ENCODE measurements at regions not wholly inside any gene's neighbourhood (a gene's known extent, or its start where the extent isn't known, plus 50 kb on each side); places are given as distances from the start of the nearest gene placed in this dataset.
"Not testable (repeated sequence)": the region's sequence is repeated elsewhere in the genome, so short reads cannot be mapped to it uniquely, and the experiment has no call there.

DNA sequence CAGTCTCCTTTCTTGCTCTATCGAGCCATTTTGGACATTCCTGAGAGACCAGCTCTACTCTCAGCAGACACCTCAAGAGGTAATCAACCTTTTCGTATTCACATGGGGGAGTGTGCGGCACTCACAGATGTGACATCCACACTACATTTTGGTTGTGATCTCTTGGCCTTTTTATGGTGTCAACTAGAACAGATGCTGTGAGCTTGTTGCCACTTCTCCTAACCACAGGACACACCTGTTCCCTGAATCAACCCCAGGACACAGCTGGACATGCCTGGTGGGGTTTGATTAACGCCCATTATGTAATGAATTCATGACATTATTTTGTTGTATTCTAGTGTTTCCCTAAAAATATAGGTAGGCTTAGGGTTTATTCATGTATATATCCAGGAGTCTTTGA lies 1143.6 kb downstream of the TMEM121 start:
- Histone ChIP-seq H3K27me3 (ENCODE audit: control insufficient read depth in 5 of 5, insufficient read depth in 4 of 5, low read length in 5 of 5) (peaks cover 2 to 7% (median 4%) of the 10 kb centered on the region in 5 donors), H3K9me3 (ENCODE audit: control insufficient read depth in 5 of 5, low read length in 5 of 5) (no peaks in the 10 kb centered on the region), H3K27ac (ENCODE audit: low read depth, low read length) (no peak overlapping the region), H3K9ac (ENCODE audit: low read length in 5 of 5) (no peak overlapping the region), H3K4me3 (ENCODE audit: low read depth in 1 of 5, low read length in 5 of 5) (no peak overlapping the region), H3K36me3 (ENCODE audit: control insufficient read depth in 5 of 5, insufficient read depth in 5 of 5, low read length in 5 of 5) (no peaks in the 10 kb centered on the region), H3K4me1 (ENCODE audit: control insufficient read depth in 5 of 5, insufficient read depth in 5 of 5, low read length in 5 of 5) (no peaks in the 10 kb centered on the region)

DNA sequence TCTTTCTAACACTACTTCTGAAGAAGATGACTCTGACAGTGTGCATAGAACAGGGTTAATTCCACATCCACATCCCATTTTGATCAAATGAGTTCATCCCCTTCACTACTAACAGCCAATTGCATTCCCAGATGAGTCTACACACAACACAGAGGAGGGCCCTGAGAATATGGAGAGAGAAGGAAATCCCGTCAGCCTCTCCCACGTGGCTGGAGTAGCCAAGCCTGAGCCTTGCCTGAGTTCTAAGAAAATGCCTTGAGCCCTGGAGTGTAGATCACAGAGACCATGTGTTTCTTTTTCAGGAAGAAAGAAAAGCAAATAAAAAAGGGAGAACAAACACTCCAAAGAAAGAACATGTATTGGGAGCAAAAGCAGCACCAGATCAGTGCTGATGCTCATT lies 1147.7 kb downstream of the TMEM121 start:
- not testable (repeated sequence) for H3K4me1 ChIP-seq (ENCODE audit: control insufficient read depth in 5 of 5, insufficient read depth in 5 of 5, low read length in 5 of 5); H3K27ac ChIP-seq (ENCODE audit: low read depth, low read length); H3K9me3 ChIP-seq (ENCODE audit: control insufficient read depth in 5 of 5, low read length in 5 of 5); H3K36me3 ChIP-seq (ENCODE audit: control insufficient read depth in 5 of 5, insufficient read depth in 5 of 5, low read length in 5 of 5); H3K4me3 ChIP-seq (ENCODE audit: low read depth in 1 of 5, low read length in 5 of 5); H3K27me3 ChIP-seq (ENCODE audit: control insufficient read depth in 5 of 5, insufficient read depth in 4 of 5, low read length in 5 of 5); H3K9ac ChIP-seq (ENCODE audit: low read length in 5 of 5)

DNA sequence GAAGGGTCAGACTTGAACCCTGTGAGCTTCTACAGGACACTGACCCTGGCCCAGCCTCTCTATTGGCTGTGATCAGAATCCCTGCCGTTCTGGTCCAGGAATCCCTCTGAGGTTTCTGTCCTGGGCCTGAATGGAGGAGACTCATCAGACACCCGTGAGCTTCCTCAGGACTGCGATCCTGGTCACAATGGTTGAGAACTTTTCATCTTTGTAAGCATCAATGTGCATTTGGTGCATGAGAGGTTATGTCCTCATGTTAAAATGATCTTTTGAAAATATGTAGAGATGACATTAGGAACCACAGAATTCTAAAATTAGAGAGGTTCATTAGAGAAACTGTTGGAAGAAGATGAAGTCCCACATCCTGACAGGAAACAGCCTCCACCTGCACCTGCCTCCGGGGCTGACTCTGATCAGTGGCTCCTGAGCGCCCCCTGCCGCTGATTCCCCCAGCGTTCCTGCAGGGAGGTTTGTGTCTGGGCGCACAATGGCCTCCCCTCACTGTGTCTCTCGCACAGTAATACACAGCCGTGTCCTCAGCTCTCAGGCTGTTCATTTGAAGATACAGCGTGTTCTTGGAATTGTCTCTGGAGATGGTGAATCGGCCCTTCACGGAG lies 1148.2 kb downstream of the TMEM121 start:
- H3K9me3 ChIP-seq (ENCODE audit: control insufficient read depth in 5 of 5, low read length in 5 of 5); H3K4me1 ChIP-seq (ENCODE audit: control insufficient read depth in 5 of 5, insufficient read depth in 5 of 5, low read length in 5 of 5); H3K4me3 ChIP-seq (ENCODE audit: low read depth in 1 of 5, low read length in 5 of 5); H3K9ac ChIP-seq (ENCODE audit: low read length in 5 of 5); H3K27ac ChIP-seq (ENCODE audit: low read depth, low read length); H3K27me3 ChIP-seq (ENCODE audit: control insufficient read depth in 5 of 5, insufficient read depth in 4 of 5, low read length in 5 of 5); H3K36me3 ChIP-seq (ENCODE audit: control insufficient read depth in 5 of 5, insufficient read depth in 5 of 5, low read length in 5 of 5): not testable (repeated sequence)

DNA sequence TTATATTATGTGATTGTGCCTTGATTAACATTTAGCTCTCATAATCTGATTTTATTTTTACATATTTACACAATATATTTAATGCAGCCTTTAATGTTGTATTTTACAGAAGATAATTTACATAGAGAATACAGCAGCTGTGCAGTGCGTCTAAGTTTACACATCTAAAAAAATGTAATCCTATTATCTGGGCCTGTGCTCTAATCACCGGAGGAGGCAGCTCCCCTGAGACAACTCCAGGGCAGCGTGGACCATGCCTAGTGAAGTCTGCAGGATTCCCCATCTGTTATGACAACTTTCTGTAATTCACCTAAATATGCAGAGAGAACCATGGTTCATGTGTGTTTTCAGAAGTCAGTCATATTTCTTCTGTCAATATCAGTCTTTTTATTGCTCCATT lies 1149.3 kb downstream of the TMEM121 start:
- H3K4me3 ChIP-seq (ENCODE audit: low read depth in 1 of 5, low read length in 5 of 5); H3K9me3 ChIP-seq (ENCODE audit: control insufficient read depth in 5 of 5, low read length in 5 of 5); H3K9ac ChIP-seq (ENCODE audit: low read length in 5 of 5); H3K36me3 ChIP-seq (ENCODE audit: control insufficient read depth in 5 of 5, insufficient read depth in 5 of 5, low read length in 5 of 5); H3K4me1 ChIP-seq (ENCODE audit: control insufficient read depth in 5 of 5, insufficient read depth in 5 of 5, low read length in 5 of 5); H3K27me3 ChIP-seq (ENCODE audit: control insufficient read depth in 5 of 5, insufficient read depth in 4 of 5, low read length in 5 of 5); H3K27ac ChIP-seq (ENCODE audit: low read depth, low read length): not testable (repeated sequence)

DNA sequence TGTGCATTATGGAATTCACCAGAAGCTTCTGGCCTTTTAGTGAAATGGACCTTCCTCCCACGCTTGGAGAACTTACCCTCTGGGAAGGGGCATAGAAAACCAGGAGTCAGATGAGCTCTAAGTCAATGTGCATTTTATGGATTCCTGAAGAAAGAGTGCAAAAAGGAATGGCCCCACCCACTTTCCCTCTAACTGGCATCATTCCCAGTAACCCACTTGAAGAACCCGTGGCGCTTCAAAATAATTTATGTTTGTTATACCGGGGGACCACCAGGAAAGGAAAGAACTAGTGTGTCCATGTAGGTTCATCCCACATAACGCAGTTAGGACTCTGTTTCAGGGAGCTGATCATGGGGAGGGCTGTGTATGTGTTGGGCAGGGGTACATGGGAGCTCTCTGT lies 1153.4 kb downstream of the TMEM121 start:
- no peaks in the 10 kb centered on the region for H3K4me1 ChIP-seq (ENCODE audit: control insufficient read depth in 5 of 5, insufficient read depth in 5 of 5, low read length in 5 of 5)
- no peaks in the 10 kb centered on the region for H3K36me3 ChIP-seq (ENCODE audit: control insufficient read depth in 5 of 5, insufficient read depth in 5 of 5, low read length in 5 of 5)
- no peak overlapping the region for H3K4me3 ChIP-seq (ENCODE audit: low read depth in 1 of 5, low read length in 5 of 5)
- H3K27ac ChIP-seq (ENCODE audit: low read depth, low read length), result no peak overlapping the region
- H3K9ac ChIP-seq (ENCODE audit: low read length in 5 of 5), result no peak overlapping the region
- peaks cover 0 to 11% (median 3%) of the 10 kb centered on the region in 5 donors for H3K27me3 ChIP-seq (ENCODE audit: control insufficient read depth in 5 of 5, insufficient read depth in 4 of 5, low read length in 5 of 5)
- H3K9me3 ChIP-seq (ENCODE audit: control insufficient read depth in 5 of 5, low read length in 5 of 5), result no peaks in the 10 kb centered on the region

DNA sequence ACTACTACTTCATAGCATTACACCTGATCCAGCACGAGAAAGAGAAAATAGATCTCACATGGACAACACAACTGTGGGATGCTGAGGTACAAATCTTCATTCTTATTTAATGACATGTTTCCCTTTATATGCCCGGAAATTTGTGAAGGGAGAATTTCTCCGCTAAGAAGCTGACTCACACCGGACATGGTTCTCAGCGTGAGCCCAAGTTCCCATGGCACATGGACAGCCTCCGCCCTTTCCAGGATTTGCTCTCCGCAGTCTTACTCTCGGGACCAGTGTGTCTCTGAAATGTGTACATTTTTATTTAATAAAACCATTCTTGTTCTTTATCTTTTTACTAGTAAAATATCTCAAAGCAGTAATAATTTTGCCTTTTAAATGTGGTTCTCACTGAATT lies 1154.8 kb downstream of the TMEM121 start:
- Histone ChIP-seq H3K4me1 (ENCODE audit: control insufficient read depth in 5 of 5, insufficient read depth in 5 of 5, low read length in 5 of 5) (no peaks in the 10 kb centered on the region), H3K36me3 (ENCODE audit: control insufficient read depth in 5 of 5, insufficient read depth in 5 of 5, low read length in 5 of 5) (no peaks in the 10 kb centered on the region), H3K27ac (ENCODE audit: low read depth, low read length) (no peak overlapping the region), H3K9me3 (ENCODE audit: control insufficient read depth in 5 of 5, low read length in 5 of 5) (no peaks in the 10 kb centered on the region), H3K9ac (ENCODE audit: low read length in 5 of 5) (no peak overlapping the region), H3K4me3 (ENCODE audit: low read depth in 1 of 5, low read length in 5 of 5) (no peak overlapping the region), H3K27me3 (ENCODE audit: control insufficient read depth in 5 of 5, insufficient read depth in 4 of 5, low read length in 5 of 5) (peaks cover 3 to 11% (median 7%) of the 10 kb centered on the region in 5 donors)

DNA sequence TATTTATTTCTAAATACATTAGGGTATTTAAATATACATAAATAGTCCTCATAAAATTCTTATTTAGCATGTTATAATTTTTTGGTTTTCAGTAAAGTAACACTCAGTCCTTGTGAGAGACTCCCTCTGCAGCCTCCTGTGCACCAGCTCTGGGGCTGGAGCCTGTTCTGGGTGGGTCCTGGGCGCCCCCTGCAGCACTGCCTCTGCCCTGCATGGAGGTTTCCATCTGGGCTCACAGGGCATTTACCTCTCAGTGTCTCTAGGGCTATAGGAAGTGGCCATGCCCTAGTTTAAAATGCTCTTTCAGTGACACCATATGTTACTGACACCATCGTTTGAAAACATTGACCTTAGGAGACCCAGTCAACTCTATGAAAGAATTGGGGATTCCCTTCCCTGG lies 1155.2 kb downstream of the TMEM121 start:
- H3K4me3 ChIP-seq (ENCODE audit: low read depth in 1 of 5, low read length in 5 of 5), result no peak overlapping the region
- no peaks in the 10 kb centered on the region for H3K9me3 ChIP-seq (ENCODE audit: control insufficient read depth in 5 of 5, low read length in 5 of 5)
- no peak overlapping the region for H3K9ac ChIP-seq (ENCODE audit: low read length in 5 of 5)
- peaks cover 3 to 13% (median 10%) of the 10 kb centered on the region in 5 donors for H3K27me3 ChIP-seq (ENCODE audit: control insufficient read depth in 5 of 5, insufficient read depth in 4 of 5, low read length in 5 of 5)
- no peak overlapping the region for H3K27ac ChIP-seq (ENCODE audit: low read depth, low read length)
- H3K36me3 ChIP-seq (ENCODE audit: control insufficient read depth in 5 of 5, insufficient read depth in 5 of 5, low read length in 5 of 5), result no peaks in the 10 kb centered on the region
- no peaks in the 10 kb centered on the region for H3K4me1 ChIP-seq (ENCODE audit: control insufficient read depth in 5 of 5, insufficient read depth in 5 of 5, low read length in 5 of 5)

DNA sequence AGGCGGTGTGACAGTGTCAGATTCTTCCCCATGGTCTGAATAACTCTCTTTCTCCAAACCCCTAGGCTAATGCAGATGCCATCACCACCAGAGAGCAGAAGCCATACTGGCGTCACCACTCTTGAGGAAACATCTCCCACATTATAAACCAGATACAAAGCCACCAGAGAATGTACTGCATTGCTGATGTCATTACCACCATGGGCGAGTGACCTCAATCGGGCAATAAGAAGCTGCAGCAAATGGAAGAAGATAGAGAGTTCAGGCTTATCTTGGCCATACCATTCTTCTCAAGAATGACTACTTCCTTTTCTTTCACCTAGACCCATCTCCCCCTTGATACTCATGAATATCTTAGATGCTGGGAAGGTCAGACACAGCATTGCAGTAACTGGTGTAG lies 1157.2 kb downstream of the TMEM121 start:
- Histone ChIP-seq H3K4me1 (ENCODE audit: control insufficient read depth in 5 of 5, insufficient read depth in 5 of 5, low read length in 5 of 5) (no peaks in the 10 kb centered on the region), H3K36me3 (ENCODE audit: control insufficient read depth in 5 of 5, insufficient read depth in 5 of 5, low read length in 5 of 5) (no peaks in the 10 kb centered on the region), H3K4me3 (ENCODE audit: low read depth in 1 of 5, low read length in 5 of 5) (no peak overlapping the region), H3K27ac (ENCODE audit: low read depth, low read length) (no peak overlapping the region), H3K27me3 (ENCODE audit: control insufficient read depth in 5 of 5, insufficient read depth in 4 of 5, low read length in 5 of 5) (peaks cover 3 to 12% (median 10%) of the 10 kb centered on the region in 5 donors), H3K9ac (ENCODE audit: low read length in 5 of 5) (no peak overlapping the region), H3K9me3 (ENCODE audit: control insufficient read depth in 5 of 5, low read length in 5 of 5) (no peaks in the 10 kb centered on the region)

DNA sequence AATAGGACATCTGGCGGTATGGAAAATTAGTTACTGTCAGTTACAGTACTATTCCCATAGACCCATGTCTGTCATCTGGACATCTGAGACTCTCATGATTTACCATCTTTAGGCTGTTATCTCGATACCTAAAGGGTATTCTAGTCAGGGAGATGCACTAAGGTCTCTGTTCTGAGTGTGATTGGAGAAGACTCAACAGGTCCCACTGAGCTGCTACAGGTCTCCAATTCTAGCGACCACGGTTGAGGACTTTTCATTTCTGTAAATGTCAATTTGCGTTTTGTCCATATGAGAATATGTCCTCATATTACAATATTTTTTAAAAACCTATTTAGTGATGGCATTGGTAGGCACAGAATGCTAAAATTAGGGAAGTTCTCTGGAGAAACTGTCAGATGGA lies 1160.2 kb downstream of the TMEM121 start:
- no peaks in the 10 kb centered on the region for H3K9me3 ChIP-seq (ENCODE audit: control insufficient read depth in 5 of 5, low read length in 5 of 5)
- H3K27ac ChIP-seq (ENCODE audit: low read depth, low read length), result no peak overlapping the region
- H3K4me3 ChIP-seq (ENCODE audit: low read depth in 1 of 5, low read length in 5 of 5), result no peak overlapping the region
- H3K36me3 ChIP-seq (ENCODE audit: control insufficient read depth in 5 of 5, insufficient read depth in 5 of 5, low read length in 5 of 5), result no peaks in the 10 kb centered on the region
- H3K27me3 ChIP-seq (ENCODE audit: control insufficient read depth in 5 of 5, insufficient read depth in 4 of 5, low read length in 5 of 5), result peaks cover 3 to 8% (median 5%) of the 10 kb centered on the region in 5 donors
- H3K9ac ChIP-seq (ENCODE audit: low read length in 5 of 5), result no peak overlapping the region
- H3K4me1 ChIP-seq (ENCODE audit: control insufficient read depth in 5 of 5, insufficient read depth in 5 of 5, low read length in 5 of 5), result no peaks in the 10 kb centered on the region

DNA sequence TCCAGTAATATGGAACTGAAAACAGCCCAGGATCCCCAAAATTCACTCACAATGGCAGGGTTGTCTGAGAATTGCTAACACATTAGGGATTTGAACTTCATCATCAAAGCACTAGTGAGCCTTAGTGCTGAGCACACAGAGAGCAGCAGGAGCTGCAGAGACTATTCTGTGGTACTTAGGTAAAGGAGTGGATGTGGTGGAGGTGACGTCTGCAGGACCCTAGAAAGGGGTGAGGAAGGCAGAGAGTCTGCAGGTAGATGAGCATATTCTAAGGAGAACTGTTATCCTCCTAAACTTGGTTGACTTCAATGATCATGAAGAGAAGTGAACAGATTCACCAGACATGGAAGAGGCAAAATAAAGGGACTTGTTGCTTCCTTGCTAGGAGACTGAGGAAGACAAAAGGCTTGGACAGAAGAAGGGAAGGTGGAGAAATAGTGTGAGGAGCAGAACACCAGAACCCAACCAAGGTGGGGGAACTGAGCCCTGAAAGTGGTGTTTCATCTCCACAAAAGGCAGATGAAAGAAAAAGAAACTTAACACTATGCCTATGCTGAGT lies 1164.0 kb downstream of the TMEM121 start:
- no peaks in the 10 kb centered on the region for H3K4me1 ChIP-seq (ENCODE audit: control insufficient read depth in 5 of 5, insufficient read depth in 5 of 5, low read length in 5 of 5)
- H3K9me3 ChIP-seq (ENCODE audit: control insufficient read depth in 5 of 5, low read length in 5 of 5), result no peaks in the 10 kb centered on the region
- no peaks in the 10 kb centered on the region for H3K36me3 ChIP-seq (ENCODE audit: control insufficient read depth in 5 of 5, insufficient read depth in 5 of 5, low read length in 5 of 5)
- H3K27me3 ChIP-seq (ENCODE audit: control insufficient read depth in 5 of 5, insufficient read depth in 4 of 5, low read length in 5 of 5), result peaks cover 0 to 5% (median 3%) of the 10 kb centered on the region in 5 donors
- no peak overlapping the region for H3K9ac ChIP-seq (ENCODE audit: low read length in 5 of 5)
- no peak overlapping the region for H3K27ac ChIP-seq (ENCODE audit: low read depth, low read length)
- H3K4me3 ChIP-seq (ENCODE audit: low read depth in 1 of 5, low read length in 5 of 5), result no peak overlapping the region
